ENCODE measurements at regions not wholly inside any gene's neighbourhood (a gene's known extent, or its start where the extent isn't known, plus 50 kb on each side); places are given as distances from the start of the nearest gene placed in this dataset.
A peak's percentile ranks its signal among the peaks of the same experiment; 100 is the strongest.
"Not testable (repeated sequence)": the region's sequence is repeated elsewhere in the genome, so short reads cannot be mapped to it uniquely, and the experiment has no call there.

GRCh38 chr1:221263831-221264767 is 384.9 kb downstream of the HLX start:
- peak; percentile 13 for DNase-seq

GRCh38 chr1:221264848-221265247 is 385.6 kb downstream of the HLX start:
- DNase-seq: no peak

- DNase-seq: no peak
Measured at GRCh38 chr1:221268295-221268694, 389.1 kb downstream of the HLX start.

DNA sequence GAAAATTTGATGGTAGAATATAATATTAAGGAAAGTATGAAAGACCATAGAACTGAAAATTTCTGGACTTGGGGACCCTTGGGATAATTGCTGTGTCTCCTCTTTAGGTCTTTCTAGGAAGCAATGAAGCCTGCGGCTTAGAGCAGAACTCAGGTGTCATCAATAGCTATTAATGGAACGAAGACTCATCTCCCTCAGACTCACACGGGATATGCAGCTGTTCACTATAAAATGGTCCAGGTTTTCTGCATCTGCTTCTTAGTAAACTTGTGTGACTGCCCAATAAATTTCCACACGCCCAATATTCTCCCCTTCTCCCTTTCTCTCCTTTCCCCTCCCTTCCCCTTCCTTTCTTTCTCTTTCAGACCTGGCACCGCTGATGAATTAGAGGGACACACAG is 392.5 kb downstream of the HLX start:
- no peak for DNase-seq

DNA sequence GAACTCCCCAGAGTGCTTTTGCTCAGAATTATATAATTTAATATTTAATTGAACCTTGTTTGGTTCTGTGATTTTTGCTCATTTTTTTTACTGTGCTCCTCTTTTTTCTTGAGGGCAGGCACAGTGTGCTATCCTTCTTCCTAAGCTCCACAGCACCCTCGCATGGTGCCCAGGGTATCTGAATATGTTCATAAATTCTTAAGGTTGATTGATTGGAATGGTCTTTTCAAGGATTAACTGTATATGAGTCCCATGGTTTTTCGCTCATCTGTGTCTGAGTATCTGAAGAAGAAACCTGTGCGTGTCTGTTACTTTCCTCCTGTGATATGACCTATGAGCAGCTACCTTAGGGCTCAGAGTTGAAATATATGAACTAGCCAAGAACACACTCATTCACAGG is 393.7 kb downstream of the HLX start:
- no peak for DNase-seq

DNA sequence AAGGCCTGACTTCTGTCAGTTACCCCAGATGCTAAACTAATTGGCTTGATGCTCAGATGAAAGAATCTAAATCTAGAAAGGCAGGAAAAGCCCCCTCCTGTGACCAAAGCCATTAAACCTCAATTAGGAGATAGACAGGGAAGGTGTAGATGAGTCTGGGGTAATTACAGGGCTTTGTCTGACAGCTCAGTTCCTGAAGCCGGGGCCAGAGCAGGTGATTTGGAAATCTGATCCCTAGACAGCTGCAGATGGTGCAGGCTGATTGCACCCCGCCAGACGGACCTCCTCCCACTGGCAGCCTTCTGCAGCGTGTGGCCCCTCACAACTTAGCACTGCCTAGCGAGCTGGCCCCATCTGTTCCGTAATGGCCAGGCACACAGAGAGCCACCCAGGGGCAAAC is 395.1 kb downstream of the HLX start:
- no peak for DNase-seq

GRCh38 chr1:221276896-221277409 is 397.7 kb downstream of the HLX start:
- DNase-seq: no peak

GRCh38 chr1:221279146-221279545 is 399.9 kb downstream of the HLX start:
- no peak for DNase-seq

GRCh38 chr1:221283532-221283931 is 404.3 kb downstream of the HLX start:
- DNase-seq: no peak

DNA sequence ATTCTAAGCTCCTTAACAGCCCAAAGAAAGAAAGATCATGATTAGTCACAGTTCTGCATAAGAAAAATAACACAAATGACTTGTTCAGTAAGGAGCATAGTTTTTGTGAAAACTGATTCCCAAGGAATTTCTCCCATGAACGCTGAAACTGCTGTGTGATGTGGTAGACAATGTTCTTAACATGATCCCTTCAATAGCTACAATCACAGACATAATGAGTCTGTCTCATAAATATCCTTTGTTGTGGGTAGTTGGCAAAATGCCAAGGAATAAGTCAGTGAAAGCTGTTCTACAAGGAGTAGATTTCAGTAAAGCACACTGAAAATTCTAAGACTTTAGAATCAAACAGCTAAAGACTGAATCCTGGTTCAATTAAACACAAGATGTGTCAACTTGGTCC is 404.8 kb downstream of the HLX start:
- DNase-seq: no peak

- DNase-seq: not testable (repeated sequence)
Measured at GRCh38 chr1:221284991-221285390, 405.7 kb downstream of the HLX start.

DNA sequence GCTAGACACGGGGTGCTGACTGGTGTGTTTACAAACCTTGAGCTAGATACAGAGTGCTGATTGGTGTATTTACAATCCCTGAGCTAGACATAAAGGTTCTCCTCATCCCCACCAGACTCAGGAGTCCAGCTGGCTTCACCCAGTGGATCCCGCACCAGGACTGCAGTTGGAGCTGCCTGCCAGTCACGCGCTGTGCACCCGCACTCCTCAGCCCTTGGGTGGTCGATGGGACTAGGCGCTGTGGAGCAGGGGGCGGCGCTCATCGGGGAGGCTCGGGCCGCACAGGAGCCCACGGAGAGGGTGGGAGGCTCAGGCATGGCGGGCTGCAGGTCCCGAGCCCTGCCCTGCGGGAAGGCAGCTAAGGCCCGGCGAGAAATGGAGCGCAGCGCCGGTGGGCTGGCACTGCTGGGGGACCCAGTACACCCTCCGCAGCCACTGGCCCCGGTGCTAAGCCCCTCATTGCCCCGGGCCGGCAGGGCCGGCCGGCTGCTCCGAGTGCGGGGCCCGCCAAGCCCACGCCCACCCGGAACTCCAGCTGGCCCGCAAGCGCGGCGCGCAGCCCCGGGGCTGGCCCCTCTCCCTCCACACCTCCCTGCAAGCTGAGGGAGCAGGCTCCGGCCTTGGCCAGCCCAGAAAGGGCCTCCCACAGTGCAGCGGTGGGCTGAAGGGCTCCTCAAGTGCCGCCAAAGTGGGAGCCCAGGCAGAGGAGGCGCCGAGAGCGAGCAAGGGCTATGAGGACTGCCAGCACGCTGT is 406.4 kb downstream of the HLX start:
- not testable (repeated sequence) for DNase-seq

DNA sequence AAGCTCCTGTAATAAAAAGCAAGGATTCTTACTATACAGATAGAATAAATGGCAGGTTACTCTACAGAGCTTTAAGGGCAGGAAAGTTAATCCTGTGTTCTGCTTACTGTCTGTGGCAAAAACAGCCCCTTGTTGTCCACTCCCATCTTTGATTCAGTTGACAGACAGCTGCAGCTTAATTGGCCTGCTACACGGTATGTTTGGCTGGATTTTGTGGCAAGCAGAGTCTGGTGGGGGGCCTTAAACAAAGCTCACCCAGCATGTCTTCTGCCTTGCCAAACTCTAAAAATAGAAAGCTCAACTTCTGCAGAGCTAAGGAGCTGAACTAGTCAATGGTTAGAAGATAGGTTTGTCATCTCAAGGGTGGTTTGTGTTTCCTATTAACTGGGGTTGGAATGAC is 407.2 kb downstream of the HLX start:
- no peak for DNase-seq

DNA sequence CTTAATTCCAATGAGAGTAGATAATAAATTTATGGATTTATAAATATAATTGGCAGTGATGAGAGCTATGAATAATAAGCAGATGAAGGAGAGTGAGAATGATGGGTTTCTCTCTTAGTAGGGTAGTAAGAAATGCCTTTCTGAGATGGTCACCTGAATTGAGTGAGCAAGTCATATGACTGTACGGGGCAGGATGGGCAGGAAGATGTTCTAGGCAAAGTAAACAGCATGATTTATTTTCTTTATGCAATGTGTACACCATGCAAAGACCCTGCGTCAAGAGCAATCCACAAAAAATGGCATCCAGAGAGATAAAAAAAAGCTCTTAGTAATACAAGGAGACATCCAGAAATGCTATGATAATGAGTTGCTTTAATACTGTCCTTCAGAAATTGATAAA is 409.9 kb downstream of the HLX start:
- no peak for DNase-seq

DNA sequence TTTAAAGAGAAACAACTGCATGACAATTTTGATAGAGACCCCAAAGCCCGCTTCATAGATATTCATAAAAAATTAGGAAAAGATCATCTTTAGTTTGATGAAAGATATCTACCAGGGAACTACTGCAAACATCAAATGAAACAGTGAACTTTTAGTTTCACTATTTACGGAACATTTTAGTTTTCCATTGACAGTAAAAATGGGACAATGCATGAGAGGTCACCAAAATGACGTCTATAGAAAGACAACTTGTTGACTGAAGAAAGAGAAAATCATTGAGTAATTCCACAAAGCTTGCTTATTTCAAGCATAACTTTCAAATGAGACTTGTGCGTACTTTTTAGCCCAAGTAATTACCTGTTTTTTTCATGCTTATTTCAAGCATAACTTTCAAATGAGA is 411.4 kb downstream of the HLX start:
- no peak for DNase-seq

- no peak for DNase-seq
Measured at GRCh38 chr1:221291113-221291512, 411.9 kb downstream of the HLX start.

- no peak for DNase-seq
Measured at GRCh38 chr1:221292652-221293051, 413.4 kb downstream of the HLX start.

DNA sequence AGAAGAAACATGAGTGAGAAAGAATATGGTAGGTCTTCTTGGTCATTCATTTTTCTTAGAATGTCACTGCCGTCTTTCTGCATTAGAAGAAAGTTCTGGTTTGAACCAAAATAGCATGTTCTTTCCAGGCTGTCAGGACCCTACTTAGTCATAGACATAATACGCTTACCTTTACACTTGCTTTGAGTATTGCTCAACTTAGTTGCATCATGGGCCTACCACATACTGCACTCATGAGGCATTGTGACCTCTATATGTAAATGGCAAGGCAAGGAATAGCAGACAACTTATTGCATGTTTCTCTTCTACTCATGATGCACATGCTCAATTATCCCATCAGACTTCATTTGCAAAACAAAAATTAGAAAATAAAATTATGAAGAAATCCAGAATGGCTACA is 415.0 kb downstream of the HLX start:
- no peak for DNase-seq

DNA sequence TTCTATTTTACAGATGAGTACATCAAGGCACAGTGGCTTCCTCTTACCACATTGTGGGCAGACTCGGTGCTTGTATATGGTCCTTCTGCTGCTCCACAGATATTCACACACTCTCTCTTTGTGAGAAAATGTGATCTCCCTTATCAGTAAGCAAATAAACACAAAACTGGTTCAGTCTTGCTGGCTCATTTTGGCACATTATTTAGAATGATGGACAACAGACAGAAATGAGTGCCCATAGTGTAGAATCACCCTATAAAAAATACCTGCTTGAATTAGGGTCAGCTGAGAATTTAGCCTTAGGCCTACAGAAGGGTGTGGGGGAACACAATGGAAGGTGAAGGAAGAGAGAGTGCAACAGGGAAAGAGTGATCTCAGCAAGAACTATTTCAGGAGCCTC is 423.1 kb downstream of the HLX start:
- no peak for DNase-seq

DNA sequence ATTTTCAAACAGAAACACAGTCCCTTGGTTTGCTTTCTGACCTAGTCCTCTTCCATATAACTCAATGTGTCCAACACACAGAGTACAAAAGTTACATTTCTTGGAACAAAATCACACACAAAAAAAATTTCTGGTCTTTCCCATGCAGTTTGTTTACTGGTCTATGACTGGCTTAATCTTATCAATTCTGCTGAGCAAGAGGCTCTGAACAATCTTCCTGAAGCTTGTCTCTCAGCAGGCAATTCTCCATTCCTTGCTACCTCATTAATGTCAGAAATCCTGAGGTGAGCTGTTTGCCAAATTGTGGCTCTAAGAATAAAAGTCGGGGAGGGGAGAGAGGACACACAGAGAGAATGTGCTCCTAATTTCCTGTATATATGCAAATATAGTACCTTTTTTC is 423.6 kb downstream of the HLX start:
- no peak for DNase-seq

DNA sequence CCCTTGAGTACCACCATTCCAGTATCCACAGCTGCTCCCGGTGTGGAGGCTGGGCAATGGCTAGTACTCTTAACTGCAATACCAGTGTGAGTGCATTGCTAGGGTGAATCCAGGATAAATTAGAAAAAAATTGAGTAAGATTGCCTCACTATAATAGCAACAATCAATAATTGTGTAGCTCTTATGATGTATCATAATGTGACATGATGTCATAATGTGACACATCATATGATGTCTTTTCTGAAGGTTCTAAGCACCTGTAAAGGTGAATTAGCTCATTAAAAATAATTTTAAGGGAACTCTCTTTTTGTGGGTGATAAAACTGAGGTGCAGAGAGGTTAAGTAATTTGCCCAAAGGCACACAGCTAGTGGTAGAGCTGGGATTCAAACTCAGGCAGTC is 424.4 kb downstream of the HLX start:
- DNase-seq: no peak

DNA sequence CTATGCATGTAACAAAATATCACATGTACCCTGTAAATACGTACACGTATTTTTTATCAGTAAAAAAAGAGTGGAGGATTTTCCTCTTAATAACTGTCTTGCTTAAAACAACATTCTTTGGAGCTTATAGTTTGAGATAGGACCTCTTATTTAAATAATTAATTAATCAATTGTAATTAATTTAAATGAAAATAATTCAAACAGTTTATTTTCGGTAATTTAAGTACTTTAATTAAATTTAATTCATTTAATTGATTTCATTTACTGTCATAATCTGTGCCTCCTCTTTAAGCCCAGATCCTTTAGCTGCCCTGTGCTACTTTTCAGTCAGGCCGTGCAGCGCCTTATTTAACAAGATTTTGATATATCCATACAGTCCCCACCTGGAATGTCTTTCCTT is 427.0 kb downstream of the HLX start:
- no peak for DNase-seq

DNA sequence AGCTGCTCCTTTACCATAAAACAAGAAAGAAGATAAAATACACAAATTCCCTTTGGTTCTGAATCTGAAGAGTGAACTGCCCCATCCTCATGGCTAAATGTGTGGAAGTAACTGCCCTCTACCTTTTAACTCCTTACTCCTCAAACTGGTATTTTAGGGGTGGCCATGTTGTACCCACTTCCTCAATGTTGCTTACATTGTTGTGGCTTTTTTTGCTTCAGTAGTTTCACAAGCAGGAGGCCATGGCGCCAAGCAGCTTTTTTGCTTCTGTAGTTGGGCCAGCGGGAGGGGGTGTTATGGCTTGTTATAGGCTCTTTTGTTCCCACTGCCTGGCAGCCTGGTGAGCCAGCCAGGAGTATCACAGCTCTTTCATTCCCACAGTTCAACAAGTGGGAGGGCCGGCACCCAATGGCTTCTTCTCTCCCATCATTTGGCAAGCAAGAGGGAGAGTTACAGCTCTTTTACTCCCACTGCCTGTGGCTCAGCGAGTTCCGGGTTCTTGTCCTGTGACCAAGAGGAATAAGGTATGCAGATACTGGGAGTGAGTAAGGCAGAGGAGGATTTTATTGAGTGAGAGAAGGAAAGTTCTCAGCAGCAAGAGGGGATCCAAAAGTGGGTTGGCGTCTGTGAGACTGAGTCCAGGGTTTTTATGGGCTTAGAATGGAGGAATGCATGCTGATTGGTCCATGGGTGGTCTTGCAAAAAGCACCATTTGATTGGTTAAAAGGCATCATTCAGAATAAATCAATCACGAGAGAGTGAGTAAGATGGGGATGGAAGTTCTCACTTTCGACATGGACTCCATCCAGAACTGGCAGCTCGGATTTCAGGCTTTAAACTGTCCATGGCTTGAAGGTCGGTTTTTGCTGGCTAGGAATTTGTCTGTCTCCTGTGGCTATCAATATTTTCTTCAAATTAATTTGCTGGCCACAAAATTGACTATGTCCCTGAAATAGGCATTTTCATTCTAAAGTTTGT is 429.6 kb downstream of the HLX start:
- no peak for DNase-seq
